ENCODE measurements at regions not wholly inside any gene's neighbourhood (a gene's known extent, or its start where the extent isn't known, plus 50 kb on each side); places are given as distances from the start of the nearest gene placed in this dataset.

DNA sequence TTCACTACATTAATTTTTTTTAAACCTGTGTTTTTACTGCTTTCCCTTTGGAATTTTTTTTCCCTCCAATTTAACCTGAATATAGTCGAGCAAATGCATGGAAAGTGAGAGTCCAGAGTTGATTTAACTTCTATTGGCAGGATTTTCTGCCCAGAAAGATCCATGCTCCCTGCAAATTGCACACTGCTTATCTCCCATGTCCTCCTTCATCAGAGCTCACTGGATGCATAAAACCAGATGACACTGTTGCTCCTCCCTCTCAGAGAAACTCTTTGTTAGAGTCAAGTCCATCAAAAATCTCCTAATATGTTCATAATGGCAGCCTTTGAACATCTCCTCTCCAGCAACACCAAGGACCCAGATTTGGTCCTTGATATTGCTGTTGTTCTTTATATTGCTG, 297.0 kb upstream of the SLC24A2 start:
- H3K36me3 Mint-ChIP-seq (ENCODE audit: unreplicated experiment) = no peaks in the 10 kb centered on the region
- TF ChIP-seq CTCF (IDR thresholded peaks at IDR 0.05) = no peak
- peaks cover 23% of the 10 kb centered on the region for H3K27me3 Mint-ChIP-seq (ENCODE audit: unreplicated experiment)
- H3K4me1 Mint-ChIP-seq (ENCODE audit: unreplicated experiment) = no peaks in the 10 kb centered on the region
- no peak overlapping the region for H3K4me3 Mint-ChIP-seq (ENCODE audit: unreplicated experiment)
- H3K9me3 Mint-ChIP-seq (ENCODE audit: unreplicated experiment) = peaks cover 5% of the 10 kb centered on the region
- no peak overlapping the region for H3K27ac Mint-ChIP-seq (ENCODE audit: unreplicated experiment)
- no peak for DNase-seq (ENCODE audit: extremely low spot score, unreplicated experiment)

DNA sequence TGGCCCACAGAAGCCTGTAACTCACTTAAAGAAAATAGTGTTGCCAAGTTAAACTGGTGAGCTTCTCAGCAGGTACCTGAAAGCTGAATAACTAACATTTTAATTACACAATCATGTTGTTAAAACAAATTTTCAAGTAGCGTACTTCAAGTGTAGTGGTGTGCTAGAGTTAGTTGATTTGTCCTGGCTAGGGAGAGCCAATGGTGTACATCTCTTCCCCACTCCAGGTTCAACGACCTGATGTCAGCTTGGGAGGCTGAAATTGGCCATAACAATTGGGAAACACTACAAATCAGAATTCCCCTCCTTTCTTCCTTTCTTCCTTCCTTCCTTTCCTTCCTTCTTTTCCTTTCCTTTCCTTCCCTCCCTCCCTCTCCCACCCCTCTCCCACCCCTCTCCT, 295.3 kb upstream of the SLC24A2 start:
- H3K9me3 Mint-ChIP-seq (ENCODE audit: unreplicated experiment) = no peaks in the 10 kb centered on the region
- no peak for TF ChIP-seq CTCF (IDR thresholded peaks at IDR 0.05)
- H3K4me3 Mint-ChIP-seq (ENCODE audit: unreplicated experiment) = no peak overlapping the region
- no peaks in the 10 kb centered on the region for H3K36me3 Mint-ChIP-seq (ENCODE audit: unreplicated experiment)
- H3K27me3 Mint-ChIP-seq (ENCODE audit: unreplicated experiment) = peaks cover 23% of the 10 kb centered on the region
- H3K27ac Mint-ChIP-seq (ENCODE audit: unreplicated experiment) = no peak overlapping the region
- no peak for DNase-seq (ENCODE audit: extremely low spot score, unreplicated experiment)
- H3K4me1 Mint-ChIP-seq (ENCODE audit: unreplicated experiment) = no peaks in the 10 kb centered on the region

GRCh38 chr9:20083390-20083789, 294.6 kb upstream of the SLC24A2 start:
- no peak overlapping the region for H3K27ac Mint-ChIP-seq (ENCODE audit: unreplicated experiment)
- H3K36me3 Mint-ChIP-seq (ENCODE audit: unreplicated experiment) = no peaks in the 10 kb centered on the region
- H3K27me3 Mint-ChIP-seq (ENCODE audit: unreplicated experiment) = peaks cover 26% of the 10 kb centered on the region

GRCh38 chr9:20082831-20083230, 294.0 kb upstream of the SLC24A2 start:
- no peak for DNase-seq (ENCODE audit: extremely low spot score, unreplicated experiment)
- H3K36me3 Mint-ChIP-seq (ENCODE audit: unreplicated experiment) = no peaks in the 10 kb centered on the region
- H3K27me3 Mint-ChIP-seq (ENCODE audit: unreplicated experiment) = peaks cover 27% of the 10 kb centered on the region
- H3K27ac Mint-ChIP-seq (ENCODE audit: unreplicated experiment) = no peak overlapping the region
- H3K9me3 Mint-ChIP-seq (ENCODE audit: unreplicated experiment) = no peaks in the 10 kb centered on the region
- H3K4me1 Mint-ChIP-seq (ENCODE audit: unreplicated experiment) = no peaks in the 10 kb centered on the region
- H3K4me3 Mint-ChIP-seq (ENCODE audit: unreplicated experiment) = no peak overlapping the region
- TF ChIP-seq CTCF (IDR thresholded peaks at IDR 0.05) = no peak

More at GRCh38 chr9:20083390-20083789, 294.6 kb upstream of the SLC24A2 start:
- H3K9me3 Mint-ChIP-seq (ENCODE audit: unreplicated experiment) = no peaks in the 10 kb centered on the region
- no peak overlapping the region for H3K4me3 Mint-ChIP-seq (ENCODE audit: unreplicated experiment)
- H3K4me1 Mint-ChIP-seq (ENCODE audit: unreplicated experiment) = no peaks in the 10 kb centered on the region
- DNase-seq (ENCODE audit: extremely low spot score, unreplicated experiment) = no peak
- TF ChIP-seq CTCF (IDR thresholded peaks at IDR 0.05) = no peak

- no peak for DNase-seq (ENCODE audit: extremely low spot score, unreplicated experiment)
- Mint-ChIP-seq H3K27me3 (ENCODE audit: unreplicated experiment) (peaks cover 27% of the 10 kb centered on the region), H3K36me3 (ENCODE audit: unreplicated experiment) (no peaks in the 10 kb centered on the region), H3K4me3 (ENCODE audit: unreplicated experiment) (no peak overlapping the region), H3K4me1 (ENCODE audit: unreplicated experiment) (no peaks in the 10 kb centered on the region), H3K9me3 (ENCODE audit: unreplicated experiment) (no peaks in the 10 kb centered on the region), H3K27ac (ENCODE audit: unreplicated experiment) (no peak overlapping the region)
- TF ChIP-seq CTCF (IDR thresholded peaks at IDR 0.05) = no peak
These were observed 293.6 kb upstream of the SLC24A2 start for GRCh38 chr9:20082406-20082805.
